ENCODE measurements at regions not wholly inside any gene's neighbourhood (a gene's known extent, or its start where the extent isn't known, plus 50 kb on each side); places are given as distances from the start of the nearest gene placed in this dataset.
A peak's percentile ranks its signal among the peaks of the same experiment; 100 is the strongest.

DNA sequence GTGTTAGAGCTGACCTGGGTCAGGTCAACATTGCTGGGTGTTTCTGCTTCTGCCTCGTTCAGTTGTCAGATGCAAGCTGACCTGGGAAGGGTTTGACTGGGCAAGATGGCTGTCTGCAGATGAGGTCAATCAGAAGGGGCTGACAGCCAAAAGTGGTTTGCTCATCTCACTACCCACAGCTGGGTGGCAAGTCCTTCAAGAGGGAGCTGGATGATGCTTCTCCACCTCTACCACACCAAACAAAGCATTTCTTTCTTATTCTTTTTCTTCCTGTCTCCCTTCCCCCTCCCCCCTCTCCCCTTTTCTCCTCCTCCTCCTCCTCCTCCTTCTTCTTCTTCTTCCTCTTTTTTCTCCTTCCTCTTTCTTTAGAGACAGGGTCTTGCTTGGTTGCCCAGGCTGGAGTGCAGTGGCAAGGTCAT lies 268.2 kb upstream of the PLEKHG7 start (continued):
- no peak for TF ChIP-seq MYB (IDR thresholded peaks at IDR 0.05; ENCODE audit: borderline replicate concordance, low read depth, low read length)
- TF ChIP-seq YBX1 (IDR thresholded peaks at IDR 0.05): no peak
- TF ChIP-seq, protein P1, sequence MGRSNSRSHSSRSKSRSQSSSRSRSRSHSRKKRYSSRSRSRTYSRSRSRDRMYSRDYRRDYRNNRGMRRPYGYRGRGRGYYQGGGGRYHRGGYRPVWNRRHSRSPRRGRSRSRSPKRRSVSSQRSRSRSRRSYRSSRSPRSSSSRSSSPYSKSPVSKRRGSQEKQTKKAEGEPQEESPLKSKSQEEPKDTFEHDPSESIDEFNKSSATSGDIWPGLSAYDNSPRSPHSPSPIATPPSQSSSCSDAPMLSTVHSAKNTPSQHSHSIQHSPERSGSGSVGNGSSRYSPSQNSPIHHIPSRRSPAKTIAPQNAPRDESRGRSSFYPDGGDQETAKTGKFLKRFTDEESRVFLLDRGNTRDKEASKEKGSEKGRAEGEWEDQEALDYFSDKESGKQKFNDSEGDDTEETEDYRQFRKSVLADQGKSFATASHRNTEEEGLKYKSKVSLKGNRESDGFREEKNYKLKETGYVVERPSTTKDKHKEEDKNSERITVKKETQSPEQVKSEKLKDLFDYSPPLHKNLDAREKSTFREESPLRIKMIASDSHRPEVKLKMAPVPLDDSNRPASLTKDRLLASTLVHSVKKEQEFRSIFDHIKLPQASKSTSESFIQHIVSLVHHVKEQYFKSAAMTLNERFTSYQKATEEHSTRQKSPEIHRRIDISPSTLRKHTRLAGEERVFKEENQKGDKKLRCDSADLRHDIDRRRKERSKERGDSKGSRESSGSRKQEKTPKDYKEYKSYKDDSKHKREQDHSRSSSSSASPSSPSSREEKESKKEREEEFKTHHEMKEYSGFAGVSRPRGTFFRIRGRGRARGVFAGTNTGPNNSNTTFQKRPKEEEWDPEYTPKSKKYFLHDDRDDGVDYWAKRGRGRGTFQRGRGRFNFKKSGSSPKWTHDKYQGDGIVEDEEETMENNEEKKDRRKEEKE (IDR thresholded peaks at IDR 0.05): no peak
- TF ChIP-seq STAT3 (IDR thresholded peaks at IDR 0.05; ENCODE audit: low read depth, low read length): no peak
- TF ChIP-seq ZBED1 (IDR thresholded peaks at IDR 0.05; ENCODE audit: borderline replicate concordance): peak; percentile 48; the same call in 1 of the 2 replicates
- TF ChIP-seq, protein P2, sequence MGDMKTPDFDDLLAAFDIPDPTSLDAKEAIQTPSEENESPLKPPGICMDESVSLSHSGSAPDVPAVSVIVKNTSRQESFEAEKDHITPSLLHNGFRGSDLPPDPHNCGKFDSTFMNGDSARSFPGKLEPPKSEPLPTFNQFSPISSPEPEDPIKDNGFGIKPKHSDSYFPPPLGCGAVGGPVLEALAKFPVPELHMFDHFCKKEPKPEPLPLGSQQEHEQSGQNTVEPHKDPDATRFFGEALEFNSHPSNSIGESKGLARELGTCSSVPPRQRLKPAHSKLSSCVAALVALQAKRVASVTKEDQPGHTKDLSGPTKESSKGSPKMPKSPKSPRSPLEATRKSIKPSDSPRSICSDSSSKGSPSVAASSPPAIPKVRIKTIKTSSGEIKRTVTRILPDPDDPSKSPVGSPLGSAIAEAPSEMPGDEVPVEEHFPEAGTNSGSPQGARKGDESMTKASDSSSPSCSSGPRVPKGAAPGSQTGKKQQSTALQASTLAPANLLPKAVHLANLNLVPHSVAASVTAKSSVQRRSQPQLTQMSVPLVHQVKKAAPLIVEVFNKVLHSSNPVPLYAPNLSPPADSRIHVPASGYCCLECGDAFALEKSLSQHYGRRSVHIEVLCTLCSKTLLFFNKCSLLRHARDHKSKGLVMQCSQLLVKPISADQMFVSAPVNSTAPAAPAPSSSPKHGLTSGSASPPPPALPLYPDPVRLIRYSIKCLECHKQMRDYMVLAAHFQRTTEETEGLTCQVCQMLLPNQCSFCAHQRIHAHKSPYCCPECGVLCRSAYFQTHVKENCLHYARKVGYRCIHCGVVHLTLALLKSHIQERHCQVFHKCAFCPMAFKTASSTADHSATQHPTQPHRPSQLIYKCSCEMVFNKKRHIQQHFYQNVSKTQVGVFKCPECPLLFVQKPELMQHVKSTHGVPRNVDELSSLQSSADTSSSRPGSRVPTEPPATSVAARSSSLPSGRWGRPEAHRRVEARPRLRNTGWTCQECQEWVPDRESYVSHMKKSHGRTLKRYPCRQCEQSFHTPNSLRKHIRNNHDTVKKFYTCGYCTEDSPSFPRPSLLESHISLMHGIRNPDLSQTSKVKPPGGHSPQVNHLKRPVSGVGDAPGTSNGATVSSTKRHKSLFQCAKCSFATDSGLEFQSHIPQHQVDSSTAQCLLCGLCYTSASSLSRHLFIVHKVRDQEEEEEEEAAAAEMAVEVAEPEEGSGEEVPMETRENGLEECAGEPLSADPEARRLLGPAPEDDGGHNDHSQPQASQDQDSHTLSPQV (IDR thresholded peaks at IDR 0.05): peak; percentile 86
- TF ChIP-seq, protein P3, sequence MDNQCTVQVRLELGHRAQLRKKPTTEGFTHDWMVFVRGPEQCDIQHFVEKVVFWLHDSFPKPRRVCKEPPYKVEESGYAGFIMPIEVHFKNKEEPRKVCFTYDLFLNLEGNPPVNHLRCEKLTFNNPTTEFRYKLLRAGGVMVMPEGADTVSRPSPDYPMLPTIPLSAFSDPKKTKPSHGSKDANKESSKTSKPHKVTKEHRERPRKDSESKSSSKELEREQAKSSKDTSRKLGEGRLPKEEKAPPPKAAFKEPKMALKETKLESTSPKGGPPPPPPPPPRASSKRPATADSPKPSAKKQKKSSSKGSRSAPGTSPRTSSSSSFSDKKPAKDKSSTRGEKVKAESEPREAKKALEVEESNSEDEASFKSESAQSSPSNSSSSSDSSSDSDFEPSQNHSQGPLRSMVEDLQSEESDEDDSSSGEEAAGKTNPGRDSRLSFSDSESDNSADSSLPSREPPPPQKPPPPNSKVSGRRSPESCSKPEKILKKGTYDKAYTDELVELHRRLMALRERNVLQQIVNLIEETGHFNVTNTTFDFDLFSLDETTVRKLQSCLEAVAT (IDR thresholded peaks at IDR 0.05): 0 out of 2 replicates have a peak, but pooled peaks have one; percentile 39
- no peak for TF ChIP-seq ZBTB40 (IDR thresholded peaks at IDR 0.05; ENCODE audit: borderline replicate concordance)
- no peak for TF ChIP-seq RCOR1 (conservative IDR thresholded peaks at IDR 0.05; ENCODE audit: low read depth, low read length)
- 0 out of 2 replicates have a peak, but pooled peaks have one; percentile 36 for TF ChIP-seq TARDBP (IDR thresholded peaks at IDR 0.05; ENCODE audit: borderline replicate concordance)
- TF ChIP-seq TCF12 (IDR thresholded peaks at IDR 0.05; ENCODE audit: low read depth, low read length): peak; percentile 80
- peak; percentile 89 for TF ChIP-seq TCF3 (IDR thresholded peaks at IDR 0.05; ENCODE audit: borderline replicate concordance, insufficient read depth, low read depth, low read length)
- TF ChIP-seq SUZ12 (IDR thresholded peaks at IDR 0.05; ENCODE audit: unreplicated experiment): no peak
- TF ChIP-seq WRNIP1 (IDR thresholded peaks at IDR 0.05; ENCODE audit: borderline replicate concordance, low read depth, low read length): no peak
- 0 out of 2 replicates have a peak, but pooled peaks have one; percentile 37 for TF ChIP-seq POLR2A (IDR thresholded peaks at IDR 0.05; ENCODE audit: low read depth, low read length)
- no peak for TF ChIP-seq E2F4 (IDR thresholded peaks at IDR 0.05; ENCODE audit: low read depth, low read length)

All from GM12878 (cell line).